ENCODE measurements at regions not wholly inside any gene's neighbourhood (a gene's known extent, or its start where the extent isn't known, plus 50 kb on each side); places are given as distances from the start of the nearest gene placed in this dataset.
"Not testable (repeated sequence)": the region's sequence is repeated elsewhere in the genome, so short reads cannot be mapped to it uniquely, and the experiment has no call there.

- no peak for DNase-seq
Observed at GRCh38 chr4:72864898-72865297, 204.6 kb downstream of the COX18 start.

DNA sequence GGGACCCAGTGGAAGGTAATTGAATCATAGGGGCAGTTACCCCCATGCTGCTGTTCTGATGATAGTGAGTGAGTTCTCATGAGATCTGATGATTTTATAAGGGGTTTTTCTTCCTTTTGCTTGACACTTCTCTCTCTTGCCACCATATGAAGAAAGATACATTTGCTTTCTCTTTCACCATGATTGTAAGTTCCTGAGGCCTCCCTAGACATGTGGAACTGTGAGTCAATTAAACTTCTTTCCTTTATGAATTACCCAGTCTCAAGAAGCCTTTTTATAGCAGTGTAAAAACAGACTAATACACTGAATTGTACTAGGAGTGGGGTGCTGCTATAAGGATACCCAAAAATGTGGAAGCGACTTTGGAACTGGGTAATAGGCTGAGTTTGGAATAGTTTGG lies 205.2 kb downstream of the COX18 start:
- not testable (repeated sequence) for DNase-seq

- DNase-seq = no peak
Observed at GRCh38 chr4:72860766-72861165, 208.8 kb downstream of the COX18 start.

GRCh38 chr4:72858328-72858727 lies 211.2 kb downstream of the COX18 start:
- DNase-seq = no peak

DNA sequence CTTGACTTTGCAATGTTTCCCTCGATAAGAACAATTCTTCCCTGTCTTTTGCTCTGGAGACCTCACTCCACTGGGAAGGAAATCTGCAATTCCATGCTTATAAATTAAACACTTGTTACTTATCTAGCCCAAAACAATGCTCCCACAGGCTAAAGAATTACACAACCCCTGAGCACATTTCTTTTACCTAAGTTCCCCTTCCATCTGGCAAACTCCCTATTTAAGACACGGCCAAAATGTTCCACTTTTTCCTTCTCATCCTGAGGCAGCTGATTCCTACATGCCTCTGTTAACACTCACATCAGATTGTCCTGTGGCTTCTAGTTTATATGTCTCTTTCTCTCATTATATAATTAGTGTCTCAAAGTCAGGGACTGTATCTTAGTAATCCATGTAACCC lies 211.7 kb downstream of the COX18 start:
- no peak for DNase-seq

- no peak for DNase-seq
Observed at GRCh38 chr4:72857216-72857615, 212.3 kb downstream of the COX18 start.

DNA sequence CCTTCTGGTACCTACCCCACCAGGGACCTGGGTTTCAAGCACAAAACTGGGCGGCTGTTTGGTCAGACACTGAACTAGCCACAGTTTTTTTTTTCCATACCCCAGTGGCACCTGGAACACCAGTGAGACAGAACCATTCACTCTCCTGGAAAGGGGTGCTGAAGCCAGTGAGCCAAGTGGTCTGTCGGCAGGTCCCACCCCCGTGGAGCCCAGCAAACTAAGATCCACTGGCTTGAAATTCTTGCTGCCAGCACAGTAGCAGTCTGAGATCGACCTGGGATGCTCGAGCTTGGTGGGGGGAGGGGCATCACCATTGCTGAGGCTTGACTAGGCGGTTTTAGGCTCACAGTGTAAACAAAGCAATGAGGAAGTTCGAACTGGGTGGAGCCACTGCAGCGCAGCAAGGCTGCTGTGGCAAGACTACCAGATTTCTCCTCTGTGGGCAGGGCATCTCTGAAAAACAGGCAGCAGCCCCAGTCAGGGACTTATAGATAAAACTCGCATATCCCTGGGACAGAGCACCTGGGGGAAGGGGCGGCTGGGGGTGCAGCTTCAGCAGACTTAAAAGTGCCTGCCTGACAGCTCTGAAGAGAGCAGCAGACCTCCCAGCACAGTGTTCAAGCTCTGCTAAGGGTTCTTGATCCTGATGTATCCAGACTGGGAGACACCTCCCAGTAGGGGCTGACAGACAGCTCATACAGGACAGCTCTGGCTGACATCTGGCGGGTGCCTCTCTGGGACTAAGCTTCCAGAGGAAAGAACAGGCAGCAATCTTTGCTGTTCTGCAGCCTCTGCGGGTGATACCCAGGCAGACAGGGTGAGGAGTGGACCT lies 223.0 kb downstream of the COX18 start:
- no peak for DNase-seq

DNA sequence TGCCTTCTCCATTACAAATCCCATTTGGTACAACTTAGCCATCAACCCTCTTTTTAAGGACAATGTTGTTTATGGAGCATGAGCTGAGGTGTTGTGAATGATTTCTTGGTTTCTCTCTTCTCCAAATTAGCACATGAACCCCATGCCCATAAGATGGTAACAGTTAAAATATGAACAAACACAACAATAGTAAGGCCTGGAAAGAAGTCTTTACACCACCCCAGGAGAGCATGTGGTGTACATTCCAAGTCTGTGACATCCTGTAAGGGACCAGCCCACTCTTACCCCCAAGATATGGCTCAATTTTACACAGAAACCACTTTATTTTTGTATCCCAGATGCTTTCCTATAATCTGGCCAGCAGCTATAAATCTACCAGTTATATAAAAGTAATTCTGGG lies 226.1 kb downstream of the COX18 start:
- no peak for DNase-seq

GRCh38 chr4:72842323-72842722 lies 227.2 kb downstream of the COX18 start:
- no peak for DNase-seq

- not testable (repeated sequence) for DNase-seq
Observed at GRCh38 chr4:72840166-72840565, 229.3 kb downstream of the COX18 start.

DNA sequence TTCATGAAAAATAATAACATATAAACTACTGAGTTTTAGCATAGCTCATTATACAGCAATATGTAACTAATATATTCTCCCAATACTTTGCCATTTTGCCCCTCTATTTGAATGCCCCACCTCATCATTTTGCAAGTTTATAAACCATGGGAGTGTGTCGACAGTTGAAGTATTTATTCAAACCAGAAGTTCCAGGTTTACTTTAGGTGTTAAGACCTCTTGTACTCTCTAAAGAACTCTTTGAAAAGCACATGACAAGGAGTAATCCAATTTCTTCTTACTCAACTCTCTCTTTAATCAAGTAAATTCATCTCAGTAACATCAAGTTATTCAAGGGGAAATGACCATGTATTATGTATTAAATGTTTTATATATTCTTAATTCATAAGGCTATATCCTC lies 240.7 kb downstream of the COX18 start:
- no peak for DNase-seq

DNA sequence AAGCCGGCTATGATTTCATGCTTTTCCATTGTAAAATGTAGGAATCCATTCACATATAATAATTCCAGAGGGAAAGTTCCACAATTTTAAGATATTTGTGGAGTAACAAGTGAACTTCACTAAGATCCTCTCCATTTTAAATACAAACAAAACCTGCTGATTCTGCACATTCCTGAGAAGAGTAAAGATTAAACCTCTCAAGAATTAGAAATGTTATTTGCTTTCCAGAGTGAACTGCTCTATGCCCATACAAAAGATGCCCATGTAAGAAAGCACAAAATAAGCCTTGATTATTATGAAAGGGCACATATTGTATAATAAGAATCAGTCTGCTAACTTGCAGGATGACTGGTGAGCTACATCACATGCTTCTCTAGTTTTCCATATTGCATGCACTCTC lies 241.5 kb downstream of the COX18 start:
- no peak for DNase-seq

DNA sequence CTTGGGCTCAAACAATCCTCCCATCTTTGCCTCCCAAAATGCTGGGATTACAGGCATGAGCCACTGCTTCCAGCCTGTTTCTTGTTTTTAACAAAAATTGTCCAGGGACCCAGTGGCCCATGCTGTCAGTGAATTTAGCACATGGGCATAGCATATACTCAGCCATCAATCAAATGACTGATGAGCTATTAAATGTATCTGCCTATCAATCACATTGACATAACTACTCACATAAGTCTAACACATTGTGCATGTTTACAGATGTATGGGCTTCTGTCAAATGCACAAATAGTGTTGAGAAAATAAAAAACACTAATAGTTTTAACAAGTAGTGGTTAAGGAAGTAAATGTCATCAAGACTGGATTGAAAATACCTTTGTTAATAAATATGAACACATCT lies 249.4 kb downstream of the COX18 start:
- DNase-seq = no peak

DNA sequence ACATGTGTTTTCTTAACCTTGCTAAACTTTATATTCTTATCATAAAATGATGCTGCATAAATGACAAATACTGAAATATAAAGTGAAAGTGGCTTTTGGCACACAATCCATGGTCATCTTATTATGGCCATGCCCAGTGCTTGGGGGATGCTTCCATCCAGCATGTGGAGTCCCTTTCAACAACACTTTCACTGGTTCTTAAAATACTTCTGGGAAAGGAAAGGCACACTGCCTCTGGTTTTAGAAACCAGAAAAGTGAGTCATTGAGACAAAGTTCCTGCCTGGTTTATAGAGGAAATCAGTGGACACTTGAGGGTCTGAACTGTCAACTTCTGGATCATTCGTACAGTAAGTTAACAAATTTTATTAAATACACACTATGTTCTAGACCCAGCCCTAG lies 248.0 kb upstream of the ADAMTS3 start:
- DNase-seq = no peak

GRCh38 chr4:72814241-72814640 lies 245.2 kb upstream of the ADAMTS3 start:
- DNase-seq = no peak

GRCh38 chr4:72809208-72809607 lies 240.2 kb upstream of the ADAMTS3 start:
- no peak for DNase-seq

GRCh38 chr4:72805284-72805683 lies 236.3 kb upstream of the ADAMTS3 start:
- DNase-seq = no peak

- DNase-seq = no peak
Observed at GRCh38 chr4:72797486-72797885, 228.5 kb upstream of the ADAMTS3 start.

DNA sequence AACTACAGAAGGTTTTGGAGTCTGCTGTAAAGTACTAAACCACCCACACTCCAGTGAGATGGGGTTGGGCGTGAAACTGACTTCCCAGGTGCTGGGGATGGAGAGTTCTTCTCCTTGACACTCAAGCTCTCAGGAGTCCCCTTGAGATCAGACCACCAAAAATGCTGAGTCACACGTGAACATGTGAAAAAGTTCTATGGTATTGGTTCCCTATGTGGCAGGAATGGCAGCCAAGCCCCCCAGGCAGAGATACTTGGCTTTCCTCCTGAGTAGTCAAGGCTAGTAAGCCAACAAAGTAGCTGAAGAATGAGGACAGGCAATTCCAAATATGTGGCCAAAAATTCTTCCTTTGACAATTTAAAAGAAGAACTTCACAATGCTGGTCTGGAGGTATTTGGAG lies 222.0 kb upstream of the ADAMTS3 start:
- DNase-seq = no peak

DNA sequence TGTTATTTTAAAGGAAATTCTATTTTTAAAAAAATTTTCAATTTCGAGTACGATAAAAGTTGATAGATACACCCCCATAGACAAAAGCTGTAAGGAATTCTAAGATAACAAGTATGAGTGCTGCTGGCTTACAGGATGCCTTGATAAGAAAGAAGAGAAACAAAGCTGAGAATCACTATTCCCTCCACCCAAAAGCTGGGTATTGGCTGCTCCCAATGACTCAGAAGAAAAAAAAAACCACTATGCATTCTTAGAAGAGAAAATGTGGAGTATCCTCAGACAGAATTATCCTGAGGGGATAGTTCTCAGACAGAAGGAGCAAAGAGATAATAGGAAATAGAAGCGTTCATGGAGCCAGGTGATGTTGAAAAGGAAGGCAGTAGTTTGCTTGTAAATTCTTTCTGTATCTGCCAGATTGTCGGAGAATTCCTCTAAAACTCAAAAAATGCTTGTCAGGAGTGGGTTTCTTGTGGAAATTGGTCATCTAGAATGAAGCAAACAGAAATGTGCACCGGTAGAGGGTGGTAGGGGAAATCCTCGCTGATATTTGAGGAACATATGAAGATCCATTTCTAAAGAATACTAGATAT lies 217.5 kb upstream of the ADAMTS3 start:
- no peak for DNase-seq

- DNase-seq = no peak
Observed at GRCh38 chr4:72779241-72779640, 210.2 kb upstream of the ADAMTS3 start.

DNA sequence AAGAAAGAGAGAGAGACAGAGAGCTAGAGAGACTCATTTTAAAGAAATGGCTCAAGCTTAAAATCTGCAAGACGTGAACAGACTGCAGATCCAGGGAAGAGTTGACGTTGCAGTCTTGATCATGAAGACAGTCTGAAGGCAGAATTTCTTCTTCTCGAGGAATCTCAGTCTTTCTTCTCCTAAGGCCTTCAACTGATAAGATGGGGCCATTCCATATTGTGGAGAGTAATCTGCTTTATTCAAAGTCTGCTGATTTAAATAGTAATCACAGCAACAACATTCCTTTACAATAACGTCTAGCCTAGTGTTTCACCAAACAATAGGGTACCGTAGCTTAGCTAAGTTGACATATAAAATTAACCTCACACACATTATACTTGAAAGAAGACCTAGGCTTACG lies 208.4 kb upstream of the ADAMTS3 start:
- DNase-seq = no peak

GRCh38 chr4:72770708-72771107 lies 201.7 kb upstream of the ADAMTS3 start:
- DNase-seq = no peak

DNA sequence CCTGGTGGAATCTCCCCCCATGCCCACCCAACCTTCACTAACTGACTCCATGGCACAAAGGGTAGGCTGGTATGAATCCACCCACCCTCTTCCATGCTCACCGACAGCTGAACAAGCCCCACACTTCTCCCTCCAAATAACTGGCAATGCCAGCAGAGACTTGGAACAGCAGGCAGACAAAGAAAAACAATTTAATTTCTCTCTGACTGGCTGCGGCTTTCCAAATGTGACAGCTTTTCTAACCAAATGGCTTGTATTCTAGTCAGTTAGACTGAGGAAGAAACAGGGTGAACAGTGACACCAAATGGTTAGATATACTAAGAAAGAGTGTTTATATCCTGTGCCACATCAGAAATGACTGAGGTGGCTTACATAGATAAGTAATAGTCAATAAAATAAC lies 199.3 kb upstream of the ADAMTS3 start:
- no peak for DNase-seq
